Keratinocyte (primary cell): ENCODE measurements at regions not wholly inside any gene's neighbourhood (a gene's known extent, or its start where the extent isn't known, plus 50 kb on each side); places are given as distances from the start of the nearest gene placed in this dataset.

Experiments used
- DNase-seq: peaks from one replicate; pipeline ENCODE4 v3.0.0-alpha.2; 2011; ENCODE audit warnings: low read depth, missing footprints, low spot score
- FAIRE-seq: peaks from 2 replicates; lab custom pipeline; 2011; peaks lifted over from hg19 to GRCh38; lab: Jason Lieb, UNC
- H2AFZ ChIP-seq: 2 replicates; pipeline ENCODE4 v1.6.0; 2012; ENCODE audit warnings: low read length, control low read depth, inconsistent platforms; ENCODE audit not compliant: control insufficient read depth
- H3K27ac ChIP-seq: 2 replicates; pipeline ENCODE4 v1.5.1; 2011; ENCODE audit warnings: low read length; ENCODE audit not compliant: control insufficient read depth, insufficient read depth
- H3K27me3 ChIP-seq: 3 replicates; pipeline ENCODE4 v1.6.0; 2011; ENCODE audit warnings: low read length; ENCODE audit not compliant: control insufficient read depth, insufficient read depth; ENCODE audit errors: extremely low read depth
- H3K36me3 ChIP-seq, 2 experiments: 2 replicates in 1 of 2; 3 replicates in 1 of 2; pipeline ENCODE4 v1.5.1; 2011; ENCODE audit warnings: low read length in 2 of 2, mild to moderate bottlenecking in 1 of 2; ENCODE audit not compliant: control insufficient read depth in 2 of 2, insufficient read depth in 2 of 2; ENCODE audit errors: extremely low read depth in 1 of 2
- H3K4me1 ChIP-seq: 3 replicates; pipeline ENCODE4 v1.5.1; 2011; ENCODE audit warnings: low read length; ENCODE audit not compliant: control insufficient read depth, insufficient read depth; ENCODE audit errors: extremely low read depth
- H3K4me2 ChIP-seq: 3 replicates; pipeline ENCODE4 v1.6.0; 2011; ENCODE audit warnings: low read depth, low read length; ENCODE audit not compliant: control insufficient read depth, insufficient read depth; ENCODE audit errors: extremely low read depth
- H3K4me3 ChIP-seq, 3 experiments: fragments of 200-600 bp in 1 of 3; sonication (generic) in 1 of 3; 2 replicates in 2 of 3; 3 replicates in 1 of 3; pipeline ENCODE4 v1.5.1; 2011 to 2016; ENCODE audit warnings: low read length in 3 of 3, mild to moderate bottlenecking in 3 of 3, control low read depth in 2 of 3, inconsistent platforms in 1 of 3, low read depth in 1 of 3, mixed read lengths in 1 of 3, mixed run types in 1 of 3, moderate library complexity in 1 of 3; ENCODE audit not compliant: control insufficient read depth in 2 of 3, insufficient read depth in 2 of 3; ENCODE audit errors: extremely low read depth in 1 of 3
- H3K79me2 ChIP-seq: 2 replicates; pipeline ENCODE4 v1.6.0; 2012; ENCODE audit warnings: low read length; ENCODE audit not compliant: control insufficient read depth, insufficient read depth
- H3K9ac ChIP-seq: 3 replicates; pipeline ENCODE4 v1.6.0; 2011; ENCODE audit warnings: low read length; ENCODE audit not compliant: control insufficient read depth, insufficient read depth; ENCODE audit errors: extremely low read depth
- H3K9me1 ChIP-seq: 3 replicates; pipeline ENCODE4 v1.6.0; 2011; ENCODE audit warnings: low read length; ENCODE audit not compliant: control insufficient read depth, insufficient read depth; ENCODE audit errors: extremely low read depth
- H3K9me3 ChIP-seq: 2 replicates; pipeline ENCODE4 v1.5.1; 2012; ENCODE audit warnings: low read depth, low read length; ENCODE audit not compliant: control insufficient read depth
- H4K20me1 ChIP-seq: 3 replicates; pipeline ENCODE4 v1.6.0; 2011; ENCODE audit warnings: low read length; ENCODE audit not compliant: control insufficient read depth, insufficient read depth; ENCODE audit errors: extremely low read depth
- EZH2 ChIP-seq: IDR thresholded peaks from one replicate; pipeline ENCODE4 v1.6.1; 2012; ENCODE audit warnings: inconsistent platforms, mild to moderate bottlenecking, low read length, moderate library complexity
- dilution Hi-C: fragments of 300-500 bp; cut with MboI; formaldehyde crosslinking; loops from one replicate; pipeline ENCODE4 v1.7.0; 2020; ENCODE audit warnings: low sequenced_read_pairs; ENCODE audit not compliant: extremely low pct_ligation_motif_present
- TF ChIP-seq, protein P1 (sequence below), 3 experiments: IDR thresholded peaks in 1 of 3; conservative IDR thresholded peaks in 1 of 3; optimal IDR thresholded peaks in 1 of 3; 2 replicates in 2 of 3; 3 replicates in 1 of 3; pipeline versions ENCODE3 to v1.5.1; 2011; ENCODE audit warnings: low read length in 3 of 3, mild to moderate bottlenecking in 3 of 3, moderate library complexity in 2 of 3, control low read depth in 1 of 3, inconsistent platforms in 1 of 3; ENCODE audit not compliant: insufficient read depth in 2 of 3; ENCODE audit errors: extremely low read depth in 1 of 3

GRCh38 chr15:81450721-81451120 lies 76.7 kb upstream of the TMC3 start:
- no peak for TF ChIP-seq EZH2
- TF ChIP-seq, protein P1, sequence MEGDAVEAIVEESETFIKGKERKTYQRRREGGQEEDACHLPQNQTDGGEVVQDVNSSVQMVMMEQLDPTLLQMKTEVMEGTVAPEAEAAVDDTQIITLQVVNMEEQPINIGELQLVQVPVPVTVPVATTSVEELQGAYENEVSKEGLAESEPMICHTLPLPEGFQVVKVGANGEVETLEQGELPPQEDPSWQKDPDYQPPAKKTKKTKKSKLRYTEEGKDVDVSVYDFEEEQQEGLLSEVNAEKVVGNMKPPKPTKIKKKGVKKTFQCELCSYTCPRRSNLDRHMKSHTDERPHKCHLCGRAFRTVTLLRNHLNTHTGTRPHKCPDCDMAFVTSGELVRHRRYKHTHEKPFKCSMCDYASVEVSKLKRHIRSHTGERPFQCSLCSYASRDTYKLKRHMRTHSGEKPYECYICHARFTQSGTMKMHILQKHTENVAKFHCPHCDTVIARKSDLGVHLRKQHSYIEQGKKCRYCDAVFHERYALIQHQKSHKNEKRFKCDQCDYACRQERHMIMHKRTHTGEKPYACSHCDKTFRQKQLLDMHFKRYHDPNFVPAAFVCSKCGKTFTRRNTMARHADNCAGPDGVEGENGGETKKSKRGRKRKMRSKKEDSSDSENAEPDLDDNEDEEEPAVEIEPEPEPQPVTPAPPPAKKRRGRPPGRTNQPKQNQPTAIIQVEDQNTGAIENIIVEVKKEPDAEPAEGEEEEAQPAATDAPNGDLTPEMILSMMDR (optimal IDR thresholded peaks at IDR 0.05 in 1 of 3, IDR thresholded peaks at IDR 0.05 in 1 of 3, conservative IDR thresholded peaks at IDR 0.05 in 1 of 3; ENCODE audit: extremely low read depth in 1 of 3, insufficient read depth in 2 of 3, low read length in 3 of 3) = no peak
- H3K27ac ChIP-seq = no peak overlapping the region
- no peak overlapping the region for H3K9ac ChIP-seq
- no peak overlapping the region for H3K4me3 ChIP-seq
- no peaks in the 10 kb centered on the region for H3K79me2 ChIP-seq
- H3K4me1 ChIP-seq = no peaks in the 10 kb centered on the region
- no peak for DNase-seq
- H4K20me1 ChIP-seq = no peaks in the 10 kb centered on the region
- no peaks in the 10 kb centered on the region for H3K9me3 ChIP-seq
- dilution Hi-C loops = no loop called here
- no peak for FAIRE-seq
- H3K4me2 ChIP-seq = no peak overlapping the region
- no peaks in the 10 kb centered on the region for H3K9me1 ChIP-seq
- no peaks in the 10 kb centered on the region for H3K27me3 ChIP-seq
- H2AFZ ChIP-seq = no peak overlapping the region
- no peaks in the 10 kb centered on the region for H3K36me3 ChIP-seq

DNA sequence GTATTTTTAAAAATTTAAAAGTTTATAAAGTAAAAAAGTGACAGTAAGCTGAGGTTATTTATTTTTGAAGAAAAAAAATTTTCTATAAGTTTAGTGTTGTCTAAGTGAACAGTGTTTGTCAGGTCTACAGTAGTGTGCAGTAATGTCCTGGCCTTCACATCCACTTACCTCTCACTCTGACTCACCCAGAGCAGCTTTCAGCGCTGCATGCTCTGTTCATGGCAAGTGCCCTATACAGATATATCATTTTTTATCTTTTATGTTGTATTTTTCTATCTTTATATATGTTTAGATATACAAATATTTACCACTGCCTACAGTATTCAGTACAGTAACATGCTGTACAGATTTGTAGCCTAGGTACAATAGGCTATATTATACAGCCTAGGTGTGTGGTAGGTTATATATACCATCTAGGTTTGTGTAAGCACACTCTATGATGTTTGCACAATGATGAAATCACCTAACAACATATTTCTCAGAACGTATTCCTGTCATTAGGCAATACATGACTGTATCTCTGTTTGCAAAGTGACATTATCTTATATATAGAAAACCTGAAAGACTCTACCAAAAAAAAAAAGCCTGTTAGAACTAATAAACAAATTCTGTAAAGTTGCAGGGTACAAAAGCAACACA lies 75.9 kb upstream of the TMC3 start:
- Histone ChIP-seq H3K4me2 (no peak overlapping the region), H2AFZ (no peak overlapping the region), H3K9me3 (no peaks in the 10 kb centered on the region), H3K79me2 (no peaks in the 10 kb centered on the region), H3K4me1 (no peaks in the 10 kb centered on the region), H3K27me3 (no peaks in the 10 kb centered on the region), H4K20me1 (no peaks in the 10 kb centered on the region), H3K9ac (no peak overlapping the region), H3K4me3 (no peak overlapping the region), H3K27ac (no peak overlapping the region), H3K36me3 (no peaks in the 10 kb centered on the region), H3K9me1 (no peaks in the 10 kb centered on the region)
- DNase-seq = no peak
- TF ChIP-seq, protein P1 (optimal IDR thresholded peaks at IDR 0.05 in 1 of 3, IDR thresholded peaks at IDR 0.05 in 1 of 3, conservative IDR thresholded peaks at IDR 0.05 in 1 of 3; ENCODE audit: extremely low read depth in 1 of 3, insufficient read depth in 2 of 3, low read length in 3 of 3) = no peak
- TF ChIP-seq EZH2 = no peak
- no peak for FAIRE-seq
- dilution Hi-C loops = no loop called here
